ENCODE measurements at regions not wholly inside any gene's neighbourhood (a gene's known extent, or its start where the extent isn't known, plus 50 kb on each side); places are given as distances from the start of the nearest gene placed in this dataset.

GRCh38 chr2:40955042-40955441 is 503.2 kb upstream of the SLC8A1 start:
- Mint-ChIP-seq H3K4me3 (no peak overlapping the region), H3K27me3 (no peaks in the 10 kb centered on the region), H3K4me1 (ENCODE audit: low read depth) (no peaks in the 10 kb centered on the region), H3K27ac (no peak overlapping the region), H3K9me3 (ENCODE audit: low read depth) (no peaks in the 10 kb centered on the region), H3K36me3 (no peaks in the 10 kb centered on the region)

DNA sequence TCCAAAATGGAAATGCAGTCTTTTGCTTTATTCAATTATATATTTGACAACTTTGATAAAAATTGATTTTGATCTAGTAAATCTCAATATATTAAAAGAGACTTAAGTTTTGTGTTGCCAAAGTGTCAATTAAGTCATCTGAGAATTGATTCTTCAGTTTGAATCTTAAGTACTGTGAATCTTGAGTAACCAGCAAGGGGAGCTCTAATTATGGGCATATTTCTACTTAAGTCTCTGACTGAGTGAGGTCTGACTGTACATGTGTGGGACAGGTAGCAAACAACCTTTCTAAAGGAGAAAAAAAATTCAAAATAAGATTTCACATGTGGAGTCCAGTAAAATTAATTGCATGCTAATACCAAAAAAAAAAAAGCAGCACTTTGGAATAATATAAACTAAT is 503.7 kb upstream of the SLC8A1 start:
- no peaks in the 10 kb centered on the region for H3K36me3 Mint-ChIP-seq
- H3K27me3 Mint-ChIP-seq = no peaks in the 10 kb centered on the region
- no peak overlapping the region for H3K27ac Mint-ChIP-seq
- H3K9me3 Mint-ChIP-seq (ENCODE audit: low read depth) = no peaks in the 10 kb centered on the region
- no peak overlapping the region for H3K4me3 Mint-ChIP-seq
- H3K4me1 Mint-ChIP-seq (ENCODE audit: low read depth) = no peaks in the 10 kb centered on the region

- no peak overlapping the region for H3K4me3 Mint-ChIP-seq
- H3K27me3 Mint-ChIP-seq = no peaks in the 10 kb centered on the region
- no peak overlapping the region for H3K27ac Mint-ChIP-seq
- H3K9me3 Mint-ChIP-seq (ENCODE audit: low read depth) = no peaks in the 10 kb centered on the region
- H3K4me1 Mint-ChIP-seq (ENCODE audit: low read depth) = no peaks in the 10 kb centered on the region
- no peaks in the 10 kb centered on the region for H3K36me3 Mint-ChIP-seq
Observed at GRCh38 chr2:40957508-40957907, 505.6 kb upstream of the SLC8A1 start.

- no peaks in the 10 kb centered on the region for H3K36me3 Mint-ChIP-seq
- peaks cover 11% of the 10 kb centered on the region for H3K9me3 Mint-ChIP-seq (ENCODE audit: low read depth)
- H3K4me3 Mint-ChIP-seq = no peak overlapping the region
- no peak overlapping the region for H3K27ac Mint-ChIP-seq
- H3K4me1 Mint-ChIP-seq (ENCODE audit: low read depth) = no peaks in the 10 kb centered on the region
- no peaks in the 10 kb centered on the region for H3K27me3 Mint-ChIP-seq
Observed at GRCh38 chr2:40962026-40962425, 510.1 kb upstream of the SLC8A1 start.

DNA sequence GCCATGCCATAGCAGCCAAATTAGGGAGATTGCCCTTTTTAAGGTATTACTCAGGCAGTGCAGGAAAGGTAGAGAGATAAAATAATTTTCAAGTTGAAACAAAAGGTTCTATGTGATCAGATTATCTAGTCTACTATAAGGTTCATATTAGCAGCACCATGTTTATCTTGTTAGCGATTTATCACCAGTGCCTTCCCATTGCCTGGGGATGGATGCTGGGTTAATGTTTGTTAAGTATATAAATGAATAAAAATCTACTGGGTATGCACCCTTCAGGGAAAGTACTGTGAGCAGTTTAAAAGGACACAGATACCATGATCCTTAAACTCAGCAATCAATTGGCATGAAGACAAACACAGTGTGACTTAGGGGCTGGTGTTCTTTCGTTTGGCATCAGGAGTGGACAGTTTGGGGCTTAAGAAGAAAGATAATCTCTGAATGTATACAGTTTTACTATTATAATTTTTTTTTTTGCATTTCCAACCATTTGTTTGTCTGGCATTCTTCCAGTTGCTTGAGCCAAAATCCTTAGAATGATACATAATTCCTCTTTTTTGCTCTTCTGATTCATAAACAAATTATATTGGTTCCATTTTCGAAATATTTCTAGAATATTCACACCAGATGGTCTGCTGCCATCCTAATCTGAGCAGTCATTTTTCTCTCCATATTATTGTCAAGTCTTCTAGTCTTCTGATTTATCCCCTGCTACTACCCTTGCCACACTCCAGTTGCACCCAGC is 512.8 kb upstream of the SLC8A1 start:
- Mint-ChIP-seq H3K9me3 (ENCODE audit: low read depth) (peaks cover 11% of the 10 kb centered on the region), H3K4me1 (ENCODE audit: low read depth) (no peaks in the 10 kb centered on the region), H3K4me3 (no peak overlapping the region), H3K27ac (no peak overlapping the region), H3K36me3 (no peaks in the 10 kb centered on the region), H3K27me3 (no peaks in the 10 kb centered on the region)

GRCh38 chr2:40967451-40967850 is 515.6 kb upstream of the SLC8A1 start:
- Mint-ChIP-seq H3K4me3 (no peak overlapping the region), H3K27ac (no peak overlapping the region), H3K4me1 (ENCODE audit: low read depth) (no peaks in the 10 kb centered on the region), H3K36me3 (no peaks in the 10 kb centered on the region), H3K9me3 (ENCODE audit: low read depth) (peaks cover 11% of the 10 kb centered on the region), H3K27me3 (no peaks in the 10 kb centered on the region)

GRCh38 chr2:40975151-40975550 is 523.3 kb upstream of the SLC8A1 start:
- no peaks in the 10 kb centered on the region for H3K36me3 Mint-ChIP-seq
- H3K9me3 Mint-ChIP-seq (ENCODE audit: low read depth) = no peaks in the 10 kb centered on the region
- H3K27ac Mint-ChIP-seq = no peak overlapping the region
- no peaks in the 10 kb centered on the region for H3K4me1 Mint-ChIP-seq (ENCODE audit: low read depth)
- no peak overlapping the region for H3K4me3 Mint-ChIP-seq
- no peaks in the 10 kb centered on the region for H3K27me3 Mint-ChIP-seq

GRCh38 chr2:40997362-40997761 is 545.5 kb upstream of the SLC8A1 start:
- no peaks in the 10 kb centered on the region for H3K4me1 Mint-ChIP-seq (ENCODE audit: low read depth)
- H3K36me3 Mint-ChIP-seq = no peaks in the 10 kb centered on the region
- H3K27ac Mint-ChIP-seq = no peak overlapping the region
- H3K4me3 Mint-ChIP-seq = no peak overlapping the region
- H3K9me3 Mint-ChIP-seq (ENCODE audit: low read depth) = no peaks in the 10 kb centered on the region
- peaks cover 2% of the 10 kb centered on the region for H3K27me3 Mint-ChIP-seq

DNA sequence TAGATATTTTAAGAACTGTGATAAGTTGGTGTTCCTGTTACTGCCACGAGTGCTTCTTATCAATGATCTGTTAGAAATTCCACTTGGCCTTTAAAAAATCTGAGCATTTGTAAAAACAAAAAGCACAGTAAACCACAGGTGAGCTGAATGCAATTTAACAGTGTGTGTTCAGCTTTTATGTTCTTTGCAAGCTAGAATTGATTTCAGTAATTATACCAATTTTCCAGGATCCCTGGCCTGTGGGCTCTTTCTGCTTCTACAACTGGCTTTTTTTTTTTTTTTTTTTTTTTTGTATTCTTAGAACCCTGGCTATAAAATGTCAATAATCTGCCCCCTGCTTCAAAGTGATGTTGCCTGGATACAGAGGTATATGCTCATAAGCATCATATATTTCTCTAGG is 548.5 kb upstream of the SLC8A1 start:
- no peaks in the 10 kb centered on the region for H3K36me3 Mint-ChIP-seq
- no peak overlapping the region for H3K27ac Mint-ChIP-seq
- H3K4me3 Mint-ChIP-seq = no peak overlapping the region
- H3K9me3 Mint-ChIP-seq (ENCODE audit: low read depth) = no peaks in the 10 kb centered on the region
- H3K4me1 Mint-ChIP-seq (ENCODE audit: low read depth) = no peaks in the 10 kb centered on the region
- peaks cover 2% of the 10 kb centered on the region for H3K27me3 Mint-ChIP-seq

- peaks cover 2% of the 10 kb centered on the region for H3K27me3 Mint-ChIP-seq
- no peaks in the 10 kb centered on the region for H3K4me1 Mint-ChIP-seq (ENCODE audit: low read depth)
- H3K36me3 Mint-ChIP-seq = no peaks in the 10 kb centered on the region
- H3K9me3 Mint-ChIP-seq (ENCODE audit: low read depth) = no peaks in the 10 kb centered on the region
- H3K4me3 Mint-ChIP-seq = no peak overlapping the region
- no peak overlapping the region for H3K27ac Mint-ChIP-seq
Observed at GRCh38 chr2:41000906-41001305, 549.0 kb upstream of the SLC8A1 start.

GRCh38 chr2:41004700-41005099 is 552.8 kb upstream of the SLC8A1 start:
- H3K27me3 Mint-ChIP-seq = peaks cover 2% of the 10 kb centered on the region
- no peaks in the 10 kb centered on the region for H3K36me3 Mint-ChIP-seq
- H3K4me1 Mint-ChIP-seq (ENCODE audit: low read depth) = no peaks in the 10 kb centered on the region
- no peaks in the 10 kb centered on the region for H3K9me3 Mint-ChIP-seq (ENCODE audit: low read depth)
- H3K4me3 Mint-ChIP-seq = no peak overlapping the region
- no peak overlapping the region for H3K27ac Mint-ChIP-seq

- no peaks in the 10 kb centered on the region for H3K27me3 Mint-ChIP-seq
- no peaks in the 10 kb centered on the region for H3K36me3 Mint-ChIP-seq
- no peaks in the 10 kb centered on the region for H3K4me1 Mint-ChIP-seq (ENCODE audit: low read depth)
- peaks cover 5% of the 10 kb centered on the region for H3K9me3 Mint-ChIP-seq (ENCODE audit: low read depth)
- H3K27ac Mint-ChIP-seq = no peak overlapping the region
- H3K4me3 Mint-ChIP-seq = no peak overlapping the region
Observed at GRCh38 chr2:41020358-41020757, 568.5 kb upstream of the SLC8A1 start.

DNA sequence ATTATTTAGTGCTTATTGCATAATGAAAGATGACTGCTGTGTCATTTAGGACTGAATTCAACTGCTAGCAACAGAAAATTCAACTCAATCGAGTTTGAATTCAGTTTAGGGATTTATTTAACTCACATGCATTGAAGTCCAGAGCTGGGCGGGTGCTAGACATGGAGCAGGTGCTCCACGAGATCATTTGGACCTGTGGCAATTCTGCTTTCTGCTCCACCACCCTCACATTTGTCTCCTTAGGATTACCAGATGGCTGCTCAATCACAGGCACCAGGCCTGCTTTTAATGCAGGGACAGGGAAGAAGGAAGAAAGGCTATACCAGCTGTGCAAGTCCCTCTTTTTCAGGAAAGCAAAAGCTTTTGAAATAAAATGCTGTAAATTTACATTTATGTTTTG is 572.9 kb upstream of the SLC8A1 start:
- Mint-ChIP-seq H3K9me3 (ENCODE audit: low read depth) (no peaks in the 10 kb centered on the region), H3K36me3 (no peaks in the 10 kb centered on the region), H3K27ac (no peak overlapping the region), H3K4me1 (ENCODE audit: low read depth) (no peaks in the 10 kb centered on the region), H3K27me3 (no peaks in the 10 kb centered on the region), H3K4me3 (no peak overlapping the region)

- no peaks in the 10 kb centered on the region for H3K36me3 Mint-ChIP-seq
- peaks cover 4% of the 10 kb centered on the region for H3K9me3 Mint-ChIP-seq (ENCODE audit: low read depth)
- no peak overlapping the region for H3K4me3 Mint-ChIP-seq
- no peaks in the 10 kb centered on the region for H3K27me3 Mint-ChIP-seq
- no peak overlapping the region for H3K27ac Mint-ChIP-seq
- H3K4me1 Mint-ChIP-seq (ENCODE audit: low read depth) = no peaks in the 10 kb centered on the region
Observed at GRCh38 chr2:41026613-41027012, 574.7 kb upstream of the SLC8A1 start.

GRCh38 chr2:41027095-41027494 is 575.2 kb upstream of the SLC8A1 start:
- Mint-ChIP-seq H3K9me3 (ENCODE audit: low read depth) (peaks cover 4% of the 10 kb centered on the region), H3K4me1 (ENCODE audit: low read depth) (no peaks in the 10 kb centered on the region), H3K27me3 (no peaks in the 10 kb centered on the region), H3K4me3 (no peak overlapping the region), H3K36me3 (no peaks in the 10 kb centered on the region), H3K27ac (no peak overlapping the region)

- Mint-ChIP-seq H3K4me3 (no peak overlapping the region), H3K27me3 (no peaks in the 10 kb centered on the region), H3K4me1 (ENCODE audit: low read depth) (no peaks in the 10 kb centered on the region), H3K36me3 (no peaks in the 10 kb centered on the region), H3K27ac (no peak overlapping the region), H3K9me3 (ENCODE audit: low read depth) (peaks cover 4% of the 10 kb centered on the region)
Observed at GRCh38 chr2:41031282-41031681, 579.4 kb upstream of the SLC8A1 start.
